HG02943 (cell line): ENCODE measurements at regions not wholly inside any gene's neighbourhood (a gene's known extent, or its start where the extent isn't known, plus 50 kb on each side); places are given as distances from the start of the nearest gene placed in this dataset.

ENCODE experiments used
- ATAC-seq: cut with Tn5 transposase; IDR thresholded peaks from one replicate; pipeline ENCODE4 v1.9.1; 2021; ENCODE audit warnings: mild to moderate bottlenecking, low read depth, moderate library complexity; ENCODE audit not compliant: unreplicated experiment

- ATAC-seq = no peak
Observed at GRCh38 chr13:61734683-61735082, 319.0 kb upstream of the PCDH20 start.

GRCh38 chr13:61728471-61728870, 312.8 kb upstream of the PCDH20 start:
- no peak for ATAC-seq

- no peak for ATAC-seq
Observed at GRCh38 chr13:61727767-61728166, 312.1 kb upstream of the PCDH20 start.

GRCh38 chr13:61725806-61726205, 310.2 kb upstream of the PCDH20 start:
- no peak for ATAC-seq

- ATAC-seq = no peak
Observed at GRCh38 chr13:61722119-61722518, 306.5 kb upstream of the PCDH20 start.

GRCh38 chr13:61712621-61713020, 297.0 kb upstream of the PCDH20 start:
- ATAC-seq = no peak

- ATAC-seq = no peak
Observed at GRCh38 chr13:61709258-61709657, 293.6 kb upstream of the PCDH20 start.

GRCh38 chr13:61706899-61707298, 291.2 kb upstream of the PCDH20 start:
- ATAC-seq = no peak

GRCh38 chr13:61700620-61701019, 285.0 kb upstream of the PCDH20 start:
- no peak for ATAC-seq

GRCh38 chr13:61700181-61700580, 284.5 kb upstream of the PCDH20 start:
- no peak for ATAC-seq

- ATAC-seq = no peak
Observed at GRCh38 chr13:61696676-61697075, 281.0 kb upstream of the PCDH20 start.

- no peak for ATAC-seq
Observed at GRCh38 chr13:61695147-61695546, 279.5 kb upstream of the PCDH20 start.

GRCh38 chr13:61692691-61693090, 277.0 kb upstream of the PCDH20 start:
- no peak for ATAC-seq

GRCh38 chr13:61685682-61686012, 270.0 kb upstream of the PCDH20 start:
- ATAC-seq = no peak

GRCh38 chr13:61684976-61685681, 269.5 kb upstream of the PCDH20 start:
- ATAC-seq = no peak

- no peak for ATAC-seq
Observed at GRCh38 chr13:61672756-61673155, 257.1 kb upstream of the PCDH20 start.

GRCh38 chr13:61670384-61671161, 254.9 kb upstream of the PCDH20 start:
- no peak for ATAC-seq

- no peak for ATAC-seq
Observed at GRCh38 chr13:61664801-61665705, 249.4 kb upstream of the PCDH20 start.

- ATAC-seq = no peak
Observed at GRCh38 chr13:61654481-61654880, 238.8 kb upstream of the PCDH20 start.

- no peak for ATAC-seq
Observed at GRCh38 chr13:61648547-61648946, 232.9 kb upstream of the PCDH20 start.

GRCh38 chr13:61612192-61612591, 196.5 kb upstream of the PCDH20 start:
- ATAC-seq = no peak
